ENCODE measurements at regions not wholly inside any gene's neighbourhood (a gene's known extent, or its start where the extent isn't known, plus 50 kb on each side); places are given as distances from the start of the nearest gene placed in this dataset.

DNA sequence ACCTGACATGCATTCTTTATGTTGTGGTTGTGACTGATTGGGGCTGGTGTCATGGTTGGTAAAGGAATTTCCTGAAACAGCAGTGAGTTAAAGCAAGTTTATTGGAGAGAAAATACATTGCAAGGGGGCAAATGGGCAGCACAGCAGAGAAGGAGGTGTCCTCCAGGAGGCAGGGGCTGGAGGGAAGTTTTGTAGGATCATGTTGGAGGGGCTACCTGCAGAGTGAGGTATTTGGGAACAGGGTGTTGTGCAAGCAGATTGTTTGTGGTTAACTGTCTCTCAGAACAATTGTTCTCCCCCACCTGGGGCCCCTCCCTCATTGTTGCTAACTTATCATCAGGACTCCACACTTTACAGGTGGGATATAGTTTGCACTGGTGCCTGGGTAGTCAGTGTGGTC is 196.0 kb downstream of the NSUN3 start:
- TF ChIP-seq CTCF (IDR thresholded peaks at IDR 0.05; ENCODE audit: low read depth, low read length) (no peak), EZH2phosphoT487 (IDR thresholded peaks at IDR 0.05; ENCODE audit: low read depth) (no peak)
